Bone marrow (tissue), 2 donors: ENCODE measurements at regions not wholly inside any gene's neighbourhood (a gene's known extent, or its start where the extent isn't known, plus 50 kb on each side); places are given as distances from the start of the nearest gene placed in this dataset.
"Not testable (repeated sequence)": the region's sequence is repeated elsewhere in the genome, so short reads cannot be mapped to it uniquely, and the experiment has no call there.

Experiments used
- DNase-seq, 2 donors: peaks; one replicate each; lab custom pipeline; 2025; lab: John Stamatoyannopoulos, UW

- no peak for DNase-seq
Observed at GRCh38 chr4:23956601-23957364, 66.9 kb upstream of the PPARGC1A start.

DNA sequence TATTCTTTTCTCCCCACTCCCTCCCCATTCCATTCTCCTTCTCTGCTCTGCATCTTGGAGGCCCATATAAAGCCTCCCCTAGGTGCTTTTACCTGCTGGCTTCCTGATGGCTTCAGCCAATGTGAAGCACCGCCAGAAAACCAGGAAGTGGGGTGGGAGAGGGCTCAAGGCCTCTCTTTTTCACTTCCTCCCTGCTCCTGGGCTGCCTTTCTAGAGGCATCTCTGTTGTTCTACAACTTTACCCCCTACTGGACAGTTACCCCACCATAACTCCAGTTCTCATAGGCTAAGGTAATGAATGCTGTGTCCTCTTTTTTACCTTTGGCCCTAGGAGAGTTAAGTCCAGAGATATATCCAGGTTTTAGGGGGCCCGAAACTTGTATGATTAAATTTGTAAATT is 62.4 kb upstream of the PPARGC1A start:
- no peak for DNase-seq

- no peak for DNase-seq
Observed at GRCh38 chr4:23947826-23948225, 58.0 kb upstream of the PPARGC1A start.

- DNase-seq: no peak
Observed at GRCh38 chr4:23946299-23946698, 56.5 kb upstream of the PPARGC1A start.

DNA sequence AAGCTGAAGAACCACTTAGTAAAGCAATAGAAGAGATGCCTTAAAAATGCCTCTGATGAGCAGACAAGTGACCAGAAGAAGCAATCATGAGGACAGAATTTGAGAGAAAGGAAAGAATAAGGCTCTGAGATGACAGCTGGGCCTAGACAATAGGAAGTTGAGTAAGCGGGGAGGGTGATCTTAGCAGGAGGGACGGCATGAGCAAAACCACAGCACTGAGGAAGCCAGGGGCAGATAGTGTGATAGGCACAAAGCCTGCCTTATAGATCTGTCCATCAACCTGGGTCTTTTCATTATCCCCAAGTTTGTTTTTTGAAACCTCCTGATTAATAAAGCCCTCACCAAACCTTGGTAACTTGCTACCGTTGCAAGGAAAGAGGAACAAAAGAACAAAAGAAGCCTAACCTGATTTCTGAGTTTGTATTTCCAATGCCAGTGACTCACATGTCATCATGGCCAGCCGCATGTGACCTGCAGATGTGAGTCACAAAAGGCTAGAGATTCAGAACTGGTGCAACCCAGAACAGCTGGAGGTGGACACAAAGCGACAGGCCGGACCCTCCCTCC is 55.7 kb upstream of the PPARGC1A start:
- peak; percentile 6 to 24 for DNase-seq

DNA sequence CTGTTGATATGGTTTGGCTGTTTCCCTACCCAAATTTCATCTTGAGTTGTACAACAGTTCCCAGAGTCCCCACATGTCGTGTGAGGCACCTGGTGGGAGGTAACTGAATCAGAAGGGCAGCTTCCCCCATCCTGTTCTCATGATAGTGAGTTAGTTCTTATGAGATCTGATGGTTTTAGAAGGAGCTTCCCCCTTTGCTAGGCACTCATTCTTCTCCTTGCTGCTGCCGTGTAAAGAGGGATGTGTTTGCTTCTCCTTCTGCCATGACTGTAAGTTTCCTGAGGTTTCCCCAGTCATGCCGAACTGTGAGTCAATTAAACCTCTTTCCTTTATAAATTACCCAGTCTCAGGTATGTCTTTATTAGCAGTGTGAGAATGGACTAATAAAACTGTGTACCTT is 54.7 kb upstream of the PPARGC1A start:
- not testable (repeated sequence) for DNase-seq

GRCh38 chr4:23943478-23943877 is 53.6 kb upstream of the PPARGC1A start:
- DNase-seq: no peak

DNA sequence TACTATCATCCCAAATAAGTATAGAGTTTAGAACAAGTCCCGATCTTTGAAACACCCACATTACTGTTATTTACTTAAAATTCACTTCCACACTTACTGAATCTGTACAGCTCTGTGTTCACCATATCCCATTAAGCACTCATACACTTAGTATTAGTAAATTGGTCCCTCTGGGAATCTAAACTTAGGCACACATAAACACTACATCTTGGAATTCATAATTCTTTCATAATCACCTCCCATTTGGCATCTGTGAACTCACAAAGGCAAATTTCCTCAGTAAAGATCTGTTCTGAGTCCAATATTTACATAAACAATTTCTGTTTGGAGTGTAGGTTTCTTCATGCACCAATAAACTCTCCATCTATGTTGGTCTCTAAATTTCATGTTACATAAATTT is 52.6 kb upstream of the PPARGC1A start:
- DNase-seq: no peak
